K562 (cell line): ENCODE measurements at regions not wholly inside any gene's neighbourhood (a gene's known extent, or its start where the extent isn't known, plus 50 kb on each side); places are given as distances from the start of the nearest gene placed in this dataset.

Source experiments
- CBX2 ChIP-seq: fragments of 200-600 bp; sonication (generic); IDR thresholded peaks from one replicate; pipeline ENCODE4 v1.6.1; 2012; ENCODE audit warnings: mild to moderate bottlenecking, low read length, inconsistent platforms; ENCODE audit not compliant: insufficient read depth, poor library complexity, severe bottlenecking
- FOXA1 ChIP-seq: fragments of 450-650 bp; IDR thresholded peaks from 2 replicates; pipeline ENCODE4 v1.6.1; 2016; ENCODE audit warnings: mild to moderate bottlenecking, borderline replicate concordance
- HSF4 ChIP-seq: fragments of 250-450 bp; sonication (Bioruptor Pico); IDR thresholded peaks from 2 replicates; pipeline ENCODE4 v2.1.2; 2022; ENCODE audit warnings: mild to moderate bottlenecking, moderate library complexity, borderline replicate concordance
- KLF16 ChIP-seq: IDR thresholded peaks from 2 replicates; pipeline ENCODE4 v1.6.1; 2016; ENCODE audit warnings: antibody characterized with exemption
- ZNF3 ChIP-seq: fragments of 250-450 bp; sonication (Bioruptor Pico); IDR thresholded peaks from 2 replicates; pipeline ENCODE4 v1.5.0; 2021; ENCODE audit warnings: mild to moderate bottlenecking, moderate library complexity
- ZNF551 ChIP-seq: fragments of 250-450 bp; sonication (Bioruptor Pico); IDR thresholded peaks from 2 replicates; pipeline ENCODE4 v1.5.0; 2021; ENCODE audit warnings: mild to moderate bottlenecking, moderate library complexity
- ZNF79 ChIP-seq: fragments of 250-450 bp; sonication (Bioruptor Pico); IDR thresholded peaks from 2 replicates; pipeline ENCODE4 v1.4.0; 2020; ENCODE audit warnings: low read depth, mild to moderate bottlenecking, moderate library complexity
- TF ChIP-seq, protein P1 (sequence below): fragments of 200-800 bp; sonication (Bioruptor generic); IDR thresholded peaks from 2 replicates; pipeline ENCODE4 v1.6.1; 2017; ENCODE audit warnings: missing genetic modification characterization, missing compliant biosample characterization
- TF ChIP-seq, protein P2 (sequence below): fragments of 250-450 bp; sonication (Bioruptor Pico); IDR thresholded peaks from 2 replicates; pipeline ENCODE4 v1.5.0; 2020; ENCODE audit warnings: mild to moderate bottlenecking, borderline replicate concordance
- TF ChIP-seq, protein P3 (sequence below): fragments of 450-650 bp; formaldehyde crosslinking; IDR thresholded peaks from 2 replicates; pipeline ENCODE4 v1.4.0; 2020; ENCODE audit warnings: mild to moderate bottlenecking

DNA sequence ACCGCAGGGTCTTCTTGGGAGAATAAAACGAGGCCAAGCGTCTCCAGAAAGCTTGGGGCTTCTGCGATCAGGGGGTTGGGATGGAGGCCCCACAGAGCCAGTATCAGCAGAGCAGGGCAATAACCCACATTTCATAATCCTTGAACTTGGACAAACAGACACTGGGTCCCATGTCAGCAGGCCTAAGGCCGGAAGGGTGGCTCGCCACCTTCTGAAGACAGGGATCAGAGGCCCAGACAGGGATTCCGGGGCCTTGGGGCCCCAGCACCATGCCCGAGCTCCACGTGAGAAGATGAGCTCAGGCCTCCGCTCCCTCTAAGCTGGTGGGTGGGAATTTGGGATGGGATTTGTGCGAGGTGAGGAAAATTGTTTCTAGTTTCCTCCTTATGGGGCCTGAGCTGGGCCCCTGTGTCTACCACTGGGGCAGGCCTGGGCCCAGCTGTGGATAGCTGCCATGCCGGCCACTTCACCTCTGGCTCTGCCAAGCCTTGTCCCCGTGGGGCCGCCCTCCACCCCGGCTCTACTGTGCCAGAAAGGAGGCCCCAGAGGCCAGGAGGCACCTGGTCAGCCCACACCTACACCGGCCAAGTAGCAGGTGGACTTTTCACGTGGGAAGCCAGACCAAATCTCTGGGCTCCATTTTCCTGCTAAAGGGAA is 67.2 kb upstream of the DLK1 start (continued):
- TF ChIP-seq, protein P1, sequence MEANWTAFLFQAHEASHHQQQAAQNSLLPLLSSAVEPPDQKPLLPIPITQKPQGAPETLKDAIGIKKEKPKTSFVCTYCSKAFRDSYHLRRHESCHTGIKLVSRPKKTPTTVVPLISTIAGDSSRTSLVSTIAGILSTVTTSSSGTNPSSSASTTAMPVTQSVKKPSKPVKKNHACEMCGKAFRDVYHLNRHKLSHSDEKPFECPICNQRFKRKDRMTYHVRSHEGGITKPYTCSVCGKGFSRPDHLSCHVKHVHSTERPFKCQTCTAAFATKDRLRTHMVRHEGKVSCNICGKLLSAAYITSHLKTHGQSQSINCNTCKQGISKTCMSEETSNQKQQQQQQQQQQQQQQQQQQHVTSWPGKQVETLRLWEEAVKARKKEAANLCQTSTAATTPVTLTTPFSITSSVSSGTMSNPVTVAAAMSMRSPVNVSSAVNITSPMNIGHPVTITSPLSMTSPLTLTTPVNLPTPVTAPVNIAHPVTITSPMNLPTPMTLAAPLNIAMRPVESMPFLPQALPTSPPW (CRISPR knock-in tag): no peak
- TF ChIP-seq, protein P2, sequence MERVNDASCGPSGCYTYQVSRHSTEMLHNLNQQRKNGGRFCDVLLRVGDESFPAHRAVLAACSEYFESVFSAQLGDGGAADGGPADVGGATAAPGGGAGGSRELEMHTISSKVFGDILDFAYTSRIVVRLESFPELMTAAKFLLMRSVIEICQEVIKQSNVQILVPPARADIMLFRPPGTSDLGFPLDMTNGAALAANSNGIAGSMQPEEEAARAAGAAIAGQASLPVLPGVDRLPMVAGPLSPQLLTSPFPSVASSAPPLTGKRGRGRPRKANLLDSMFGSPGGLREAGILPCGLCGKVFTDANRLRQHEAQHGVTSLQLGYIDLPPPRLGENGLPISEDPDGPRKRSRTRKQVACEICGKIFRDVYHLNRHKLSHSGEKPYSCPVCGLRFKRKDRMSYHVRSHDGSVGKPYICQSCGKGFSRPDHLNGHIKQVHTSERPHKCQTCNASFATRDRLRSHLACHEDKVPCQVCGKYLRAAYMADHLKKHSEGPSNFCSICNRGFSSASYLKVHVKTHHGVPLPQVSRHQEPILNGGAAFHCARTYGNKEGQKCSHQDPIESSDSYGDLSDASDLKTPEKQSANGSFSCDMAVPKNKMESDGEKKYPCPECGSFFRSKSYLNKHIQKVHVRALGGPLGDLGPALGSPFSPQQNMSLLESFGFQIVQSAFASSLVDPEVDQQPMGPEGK (CRISPR knock-in tag): no peak
- TF ChIP-seq ZNF551 (CRISPR knock-in tag): no peak
- TF ChIP-seq CBX2: no peak
- no peak for TF ChIP-seq HSF4 (CRISPR knock-in tag)
- no peak for TF ChIP-seq FOXA1
- no peak for TF ChIP-seq KLF16
- no peak for TF ChIP-seq ZNF79 (CRISPR knock-in tag)
- TF ChIP-seq ZNF3 (CRISPR knock-in tag): no peak
- TF ChIP-seq, protein P3, sequence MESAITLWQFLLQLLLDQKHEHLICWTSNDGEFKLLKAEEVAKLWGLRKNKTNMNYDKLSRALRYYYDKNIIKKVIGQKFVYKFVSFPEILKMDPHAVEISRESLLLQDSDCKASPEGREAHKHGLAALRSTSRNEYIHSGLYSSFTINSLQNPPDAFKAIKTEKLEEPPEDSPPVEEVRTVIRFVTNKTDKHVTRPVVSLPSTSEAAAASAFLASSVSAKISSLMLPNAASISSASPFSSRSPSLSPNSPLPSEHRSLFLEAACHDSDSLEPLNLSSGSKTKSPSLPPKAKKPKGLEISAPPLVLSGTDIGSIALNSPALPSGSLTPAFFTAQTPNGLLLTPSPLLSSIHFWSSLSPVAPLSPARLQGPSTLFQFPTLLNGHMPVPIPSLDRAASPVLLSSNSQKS (CRISPR knock-in tag): no peak
